Stimulated activated CD4-positive, alpha-beta T cell treated with anti-CD3 and anti-CD28 coated beads, Interleukin-4, amount 100 ng/mL, for 24 hours (primary cell): ENCODE measurements at regions not wholly inside any gene's neighbourhood (a gene's known extent, or its start where the extent isn't known, plus 50 kb on each side); places are given as distances from the start of the nearest gene placed in this dataset.

Source experiments
- DNase-seq: peaks from one replicate; pipeline ENCODE4 v3.0.0-alpha.2; 2020

GRCh38 chr7:46705386-46706255 is 784.5 kb upstream of the IGFBP3 start:
- no peak for DNase-seq

DNA sequence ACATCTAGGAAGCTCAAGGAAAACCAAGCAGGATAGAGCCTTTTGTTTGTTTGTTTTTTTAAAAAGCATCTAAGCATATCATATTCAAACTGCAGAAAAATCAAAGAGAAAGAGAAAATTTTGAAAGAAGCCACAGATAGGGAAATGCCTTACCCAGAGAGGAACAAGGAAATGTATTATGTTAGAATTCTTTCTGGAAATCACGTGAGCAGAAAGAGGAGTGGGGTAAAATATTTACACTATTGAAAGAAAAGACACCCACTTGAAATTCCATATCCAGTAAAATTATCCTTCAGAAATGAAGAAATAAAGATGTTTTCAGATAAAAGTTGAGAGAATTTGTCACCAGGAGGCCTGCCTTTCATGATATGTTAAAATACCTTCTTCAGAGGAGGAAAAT is 775.7 kb upstream of the IGFBP3 start:
- no peak for DNase-seq

GRCh38 chr7:46695051-46695708 is 774.1 kb upstream of the IGFBP3 start:
- DNase-seq, result no peak

GRCh38 chr7:46694058-46694457 is 773.0 kb upstream of the IGFBP3 start:
- no peak for DNase-seq

GRCh38 chr7:46687203-46687602 is 766.1 kb upstream of the IGFBP3 start:
- DNase-seq, result no peak

DNA sequence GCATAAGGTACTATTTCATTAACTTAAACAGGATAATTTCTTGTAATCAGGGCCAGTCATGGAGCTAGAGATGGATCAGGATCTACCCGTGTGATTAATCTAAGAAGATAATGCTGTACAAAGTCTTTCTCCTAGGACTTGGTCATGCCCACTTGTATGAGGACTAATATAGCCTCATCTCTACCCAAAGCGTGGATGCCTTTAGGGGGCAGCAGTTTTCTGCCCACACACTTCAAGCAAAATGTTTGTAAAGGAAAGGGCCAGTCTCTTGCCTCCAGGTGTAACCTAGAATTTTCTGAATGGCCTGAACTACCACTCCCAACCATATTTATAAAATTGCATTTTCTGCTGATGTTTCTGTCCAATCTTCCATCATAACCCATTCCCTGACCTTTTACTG is 764.0 kb upstream of the IGFBP3 start:
- DNase-seq, result no peak

DNA sequence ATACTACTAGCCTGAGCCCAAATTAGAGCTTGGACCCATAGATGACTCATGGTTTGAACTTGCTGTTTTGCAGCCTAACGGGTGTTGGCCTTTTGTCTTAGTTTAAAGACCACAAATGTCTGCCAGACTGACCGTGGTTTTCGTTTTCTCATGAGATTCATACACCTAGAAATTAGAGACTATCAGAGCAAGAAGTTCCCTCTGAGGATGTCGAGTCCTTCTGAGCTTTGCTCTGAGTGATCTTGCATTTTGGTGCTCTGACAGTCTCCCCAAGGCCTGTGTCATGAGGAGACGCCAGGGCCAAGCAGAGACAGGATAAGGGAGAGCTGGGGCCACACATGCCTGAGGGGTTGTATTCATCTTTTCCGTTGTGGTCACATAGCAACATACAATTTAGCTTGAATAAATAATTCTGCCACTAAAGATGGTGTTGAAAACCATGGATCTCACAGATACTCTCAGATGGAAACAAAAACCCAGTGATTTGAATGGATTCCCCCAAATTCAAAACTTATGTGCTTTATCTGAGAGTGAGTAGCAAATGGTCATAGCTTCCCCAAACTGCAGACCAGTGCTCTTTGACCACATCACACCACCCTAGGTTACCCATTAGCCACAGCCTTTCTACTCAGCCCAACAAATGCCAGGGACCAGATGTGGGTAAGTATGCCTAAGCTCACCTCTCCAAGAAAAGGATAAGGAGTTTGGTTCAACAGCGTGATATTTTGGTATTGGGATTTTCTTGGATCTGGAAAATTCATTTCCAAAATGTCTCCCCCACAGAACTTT is 762.0 kb upstream of the IGFBP3 start:
- no peak for DNase-seq

- DNase-seq, result no peak
These were observed 760.9 kb upstream of the IGFBP3 start for GRCh38 chr7:46681865-46682503.

GRCh38 chr7:46680147-46680546 is 759.1 kb upstream of the IGFBP3 start:
- DNase-seq, result no peak

DNA sequence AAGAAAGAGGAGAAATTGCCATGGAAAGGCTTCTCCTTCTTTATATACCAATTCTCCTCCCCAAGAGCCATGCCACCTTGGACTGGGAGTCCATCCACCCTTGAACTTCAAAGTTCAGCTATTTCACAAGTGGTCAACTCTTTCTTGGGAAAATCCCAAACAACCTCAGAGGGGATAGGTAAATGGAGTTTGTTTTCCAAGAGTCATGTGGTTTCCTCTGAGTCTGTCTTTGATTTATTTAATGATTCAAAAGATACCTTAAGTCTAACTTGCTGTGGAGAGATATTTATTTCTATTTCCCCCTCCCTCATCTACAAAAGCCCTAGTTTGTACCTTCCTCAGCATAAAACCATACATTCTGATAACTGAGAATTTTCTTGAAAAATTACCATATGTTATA is 758.6 kb upstream of the IGFBP3 start:
- DNase-seq, result no peak

DNA sequence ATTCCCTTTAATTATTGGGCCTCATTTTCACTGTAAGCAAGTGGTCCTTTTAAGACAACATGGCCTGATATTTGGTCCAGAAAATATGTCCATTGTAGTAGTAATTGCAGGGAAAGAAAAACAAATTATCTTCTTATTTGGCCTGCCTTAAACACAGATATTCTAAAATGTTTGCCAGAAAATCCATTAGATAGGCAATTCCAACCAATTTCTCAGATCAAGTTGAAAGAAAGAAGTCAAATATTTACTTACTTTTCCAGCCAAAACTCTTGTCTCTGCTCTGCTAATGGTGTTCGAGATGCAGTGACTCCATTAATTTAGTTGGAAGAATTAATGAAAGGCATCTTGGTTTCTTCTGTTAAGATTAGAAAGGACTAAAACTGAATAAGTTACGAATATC is 757.3 kb upstream of the IGFBP3 start:
- DNase-seq, result no peak

GRCh38 chr7:46675456-46675855 is 754.4 kb upstream of the IGFBP3 start:
- DNase-seq, result no peak

DNA sequence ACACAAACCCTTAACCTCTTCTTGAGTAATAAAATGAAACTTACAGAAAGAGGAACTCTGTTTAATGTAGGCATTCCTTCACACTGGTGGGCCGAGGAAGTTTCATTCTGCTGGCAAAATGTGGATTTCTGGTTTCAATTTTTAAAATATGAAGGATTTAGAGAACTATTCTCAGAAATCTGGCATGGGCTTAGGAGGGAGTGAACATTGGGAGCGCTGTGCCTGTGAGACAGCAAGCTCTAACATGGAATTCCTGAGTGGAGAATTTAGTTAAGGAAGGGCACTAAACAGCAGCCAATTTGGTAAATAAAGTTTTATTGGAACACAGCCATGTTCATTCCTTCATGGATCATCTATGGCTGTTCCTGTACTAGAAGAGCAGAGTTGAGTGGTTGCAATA is 751.8 kb upstream of the IGFBP3 start:
- DNase-seq, result no peak

DNA sequence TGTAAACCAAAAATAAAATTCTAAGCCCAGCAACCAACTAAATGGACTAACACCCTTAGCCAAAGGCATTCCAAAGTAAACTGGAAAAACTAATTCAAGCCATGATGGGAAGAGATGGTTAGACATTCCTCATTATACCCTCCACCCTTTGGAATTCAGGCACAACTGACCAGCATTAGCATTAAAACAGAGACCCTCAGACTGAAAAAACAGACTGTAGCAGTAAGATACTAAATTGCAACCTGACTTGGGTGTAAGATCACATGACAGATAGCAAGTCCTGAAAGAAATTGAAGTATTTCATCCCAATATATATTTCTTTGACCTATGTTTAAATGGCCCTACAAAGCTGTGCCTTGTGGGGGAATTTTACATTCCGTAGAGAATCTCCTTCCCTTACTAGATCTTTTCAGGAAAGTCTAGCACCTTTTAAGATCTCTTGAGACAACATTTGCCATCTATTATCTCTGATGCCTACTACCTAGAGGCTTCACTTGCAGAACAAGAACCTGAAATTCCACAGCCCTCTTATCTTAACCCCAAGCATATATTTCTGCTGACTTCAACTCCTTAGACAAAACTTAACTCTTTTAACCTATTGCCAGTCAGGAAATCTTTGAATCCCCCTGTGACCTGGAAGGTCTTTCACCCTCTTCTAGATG is 750.2 kb upstream of the IGFBP3 start:
- DNase-seq, result no peak

- DNase-seq, result no peak
These were observed 748.0 kb upstream of the IGFBP3 start for GRCh38 chr7:46669028-46669427.

- no peak for DNase-seq
These were observed 743.4 kb upstream of the IGFBP3 start for GRCh38 chr7:46664453-46664852.

- no peak for DNase-seq
These were observed 742.0 kb upstream of the IGFBP3 start for GRCh38 chr7:46663025-46663424.

DNA sequence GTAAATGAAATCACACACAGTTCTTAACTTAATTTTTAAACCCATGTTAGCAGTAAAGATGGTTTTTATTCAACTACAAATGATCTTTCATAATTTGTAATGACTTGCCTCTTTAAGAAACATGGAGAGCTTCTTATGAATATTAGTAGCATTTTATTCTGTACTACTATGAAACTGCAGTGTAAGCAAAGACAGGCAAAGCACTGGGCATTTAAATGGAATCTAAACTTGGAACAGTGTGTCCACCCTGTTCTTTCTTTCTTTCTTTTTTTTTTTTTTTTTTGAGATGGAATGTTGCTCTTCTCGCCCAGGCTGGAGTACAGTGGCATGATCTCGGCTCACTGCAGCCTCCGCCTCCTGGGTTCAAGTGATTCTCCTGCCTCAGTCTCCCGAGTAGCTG is 740.4 kb upstream of the IGFBP3 start:
- no peak for DNase-seq

- no peak for DNase-seq
These were observed 739.4 kb upstream of the IGFBP3 start for GRCh38 chr7:46660402-46660980.

- DNase-seq, result no peak
These were observed 737.2 kb upstream of the IGFBP3 start for GRCh38 chr7:46658281-46658680.

DNA sequence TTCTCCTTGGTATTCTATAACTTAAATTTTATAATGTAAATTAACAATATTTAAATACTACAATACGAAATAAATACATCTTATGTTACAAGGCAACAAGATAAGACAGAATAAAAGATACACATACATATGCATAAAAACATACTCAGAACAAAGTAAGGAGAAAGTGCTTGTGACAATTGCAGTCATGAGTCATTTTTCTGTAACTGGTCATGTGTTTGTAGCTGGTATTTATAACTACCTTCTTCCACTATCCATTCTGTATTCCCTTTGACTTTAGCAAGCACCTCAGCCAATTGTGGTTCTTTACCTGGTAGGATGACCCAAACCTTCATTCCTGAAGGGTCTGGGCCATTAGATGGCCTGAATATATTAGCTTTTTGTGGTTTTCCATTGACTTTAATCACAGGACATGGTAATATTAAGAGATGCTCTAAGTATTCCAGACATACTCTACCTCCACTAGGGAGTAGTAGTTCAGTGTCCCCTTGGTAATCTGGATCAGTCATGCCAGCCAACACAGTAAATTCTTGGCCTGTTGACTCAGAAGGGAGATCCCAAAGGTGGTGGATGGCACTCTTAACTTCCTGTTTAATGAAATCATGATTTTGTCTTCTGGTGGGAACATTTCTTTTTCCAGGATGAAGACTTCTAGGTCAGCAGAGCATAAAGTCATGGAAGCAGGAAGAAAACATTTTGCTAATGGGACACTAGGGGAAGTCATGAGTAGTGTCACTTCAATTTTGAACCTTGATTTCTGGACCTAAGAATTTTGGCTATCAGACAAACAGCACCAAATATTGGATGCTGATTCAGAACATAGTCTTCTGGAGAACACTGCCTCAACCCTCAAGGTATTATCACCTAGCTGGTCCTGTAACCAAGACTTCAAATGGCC is 733.7 kb upstream of the IGFBP3 start:
- no peak for DNase-seq
